GM12878 (cell line): ENCODE measurements at regions not wholly inside any gene's neighbourhood (a gene's known extent, or its start where the extent isn't known, plus 50 kb on each side); places are given as distances from the start of the nearest gene placed in this dataset.

Source experiments
- ATAC-seq: fragments of 200-7000 bp; cut with Tn5 transposase; 3 replicates; pipeline ENCODE4 v1.9.1; 2020; ENCODE audit warnings: mild to moderate bottlenecking, moderate library complexity
- BruUV-seq: library from RNA; stranded (reverse); fragments of 400-500 nt; replicated peaks from 2 replicates; lab custom pipeline; 2021; lab: Mats Ljungman, UMichigan
- CTCF ChIA-PET: fragments of 300-600 bp; sonication (Branson Sonifier 250); formaldehyde crosslinking; extraction: SDS; loops from one replicate; lab custom pipeline; 2021; ENCODE audit warnings: inconsistent platforms; lab: Yijun Ruan, JAX
- POLR2A ChIA-PET: fragments of 350-600 bp; formaldehyde crosslinking; extraction: SDS; loops from one replicate; lab custom pipeline; 2021; ENCODE audit warnings: inconsistent platforms; lab: Charles Lee
- RAD21 ChIA-PET: fragments of 300-600 bp; sonication (Branson Sonifier 250); formaldehyde crosslinking; loops from one replicate; lab custom pipeline; 2023; ENCODE audit warnings: antibody characterized with exemption; ENCODE audit not compliant: unreplicated experiment; lab: Charles Lee
- SMC1A ChIA-PET: fragments of 300-600 bp; sonication (Branson Sonifier 250); formaldehyde crosslinking; loops from one replicate; lab custom pipeline; 2023; ENCODE audit not compliant: unreplicated experiment, uncharacterized antibody; lab: Charles Lee
- DNase-seq: peaks from one replicate; pipeline ENCODE4 v3.0.0-alpha.2; 2011; ENCODE audit warnings: low read depth, low spot score
- FAIRE-seq: peaks from 3 replicates; lab custom pipeline; 2011; peaks lifted over from hg19 to GRCh38; lab: Jason Lieb, UNC
- H2AFZ ChIP-seq: 2 replicates; pipeline ENCODE4 v1.6.0; 2011; ENCODE audit warnings: low read depth, low read length, control low read depth; ENCODE audit not compliant: control insufficient read depth
- H3K27ac ChIP-seq: 2 replicates; pipeline ENCODE4 v1.5.1; 2011; ENCODE audit warnings: control low read depth; ENCODE audit not compliant: control insufficient read depth, insufficient read depth
- H3K27me3 ChIP-seq, 2 experiments: replicated peaks in 1 of 2; 2 replicates each; pipeline versions ENCODE4 v1.6.0 to v1.6.1; 2011; ENCODE audit warnings: low read length in 1 of 2; ENCODE audit not compliant: control insufficient read depth in 2 of 2, insufficient read depth in 2 of 2
- H3K36me3 ChIP-seq, 2 experiments: 2 replicates each; pipeline ENCODE4 v1.5.1; 2011; ENCODE audit warnings: low read length in 1 of 2; ENCODE audit not compliant: control insufficient read depth in 2 of 2, insufficient read depth in 2 of 2
- H3K4me1 ChIP-seq: 2 replicates; pipeline ENCODE4 v1.6.1; 2011; ENCODE audit warnings: mild to moderate bottlenecking, low read length, moderate library complexity, mixed read lengths; ENCODE audit not compliant: control insufficient read depth, insufficient read depth
- H3K4me2 ChIP-seq: 2 replicates; pipeline ENCODE4 v1.6.0; 2011; ENCODE audit warnings: control low read depth; ENCODE audit not compliant: control insufficient read depth, insufficient read depth
- H3K4me3 ChIP-seq: fragments of 200-600 bp; sonication (generic); 2 replicates; pipeline ENCODE4 v1.5.1; 2016
- H3K79me2 ChIP-seq: 2 replicates; pipeline ENCODE4 v1.6.0; 2011; ENCODE audit warnings: low read length; ENCODE audit not compliant: control insufficient read depth, insufficient read depth
- H3K9ac ChIP-seq: 2 replicates; pipeline ENCODE4 v1.8.0; 2011; ENCODE audit warnings: low read length, control low read depth, mixed read lengths; ENCODE audit not compliant: control insufficient read depth, insufficient read depth
- H3K9me3 ChIP-seq: replicated peaks from 3 replicates; pipeline ENCODE4 v1.5.1; 2011; ENCODE audit warnings: mild to moderate bottlenecking, low read length; ENCODE audit not compliant: control insufficient read depth, insufficient read depth
- H4K20me1 ChIP-seq: 2 replicates; pipeline ENCODE4 v1.6.0; 2011; ENCODE audit not compliant: control insufficient read depth, insufficient read depth
- WGBS: methylation state at CpG from one replicate; pipeline ENCODE4 v1.1.6; 2016; ENCODE audit warnings: low lambda C conversion rate; ENCODE audit not compliant: insufficient replicate concordance, insufficient coverage; ENCODE audit errors: missing lambda C conversion rate; 5-methylcytosine and 5-hydroxymethylcytosine counted together
- in situ Hi-C: fragments of 300-500 bp; cut with MboI; formaldehyde crosslinking; loops from 9 replicates; pipeline ENCODE4 v1.14.3; 2018; ENCODE audit warnings: mixed read lengths
- intact Hi-C: fragments of 100-400 bp; cut with micrococcal nuclease; formaldehyde crosslinking; loops from one replicate; pipeline ENCODE4 v1.14.2; 2022; ENCODE audit not compliant: unreplicated experiment
- TF ChIP-seq, protein P1 (sequence below): IDR thresholded peaks from 2 replicates; pipeline ENCODE4 v1.6.1; 2011; ENCODE audit warnings: low read depth, mild to moderate bottlenecking, low read length, moderate library complexity, borderline replicate concordance; ENCODE audit errors: extremely low read depth
- TF ChIP-seq, protein P2 (sequence below): fragments of 450-650 bp; IDR thresholded peaks from 2 replicates; pipeline ENCODE4 v1.6.1; 2016; ENCODE audit warnings: mild to moderate bottlenecking, moderate library complexity, borderline replicate concordance
- TF ChIP-seq, protein P3 (sequence below): fragments of 450-650 bp; IDR thresholded peaks from 2 replicates; pipeline ENCODE4 v1.6.1; 2016; ENCODE audit warnings: mild to moderate bottlenecking
- TF ChIP-seq, protein P4 (sequence below): IDR thresholded peaks from 2 replicates; pipeline ENCODE4 v1.6.1; 2012; ENCODE audit warnings: low read depth, low read length, improper control_type of control experiment
- TF ChIP-seq, protein P5 (sequence below): IDR thresholded peaks from 2 replicates; pipeline ENCODE4 v1.6.1; 2011; ENCODE audit warnings: mild to moderate bottlenecking, low read depth, low read length, moderate library complexity; ENCODE audit not compliant: insufficient replicate concordance

DNA sequence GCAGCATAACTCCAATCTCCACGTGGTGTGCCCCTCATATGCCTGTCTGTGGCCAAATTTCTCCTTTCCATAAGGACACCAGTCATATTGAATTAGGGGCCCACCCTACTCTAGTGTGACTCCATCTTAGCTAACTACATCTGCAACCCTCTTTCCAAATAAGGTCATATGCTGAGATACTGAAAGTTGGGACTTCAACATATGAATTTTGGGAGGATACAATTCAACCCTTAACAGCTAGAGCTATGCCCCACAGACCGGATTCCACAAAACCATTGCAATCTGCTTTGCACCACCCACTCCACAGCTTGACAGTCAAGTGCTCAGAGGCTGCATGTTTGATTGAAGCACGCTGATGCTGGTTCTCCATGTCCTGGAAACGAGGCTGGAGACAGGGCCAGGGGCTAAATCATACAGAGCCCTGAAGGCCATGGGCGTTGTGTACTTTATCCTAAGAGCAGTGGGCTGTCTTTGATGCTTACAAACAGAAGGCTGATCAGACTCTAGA is 122.8 kb downstream of the MTX3 start:
- Histone ChIP-seq H4K20me1 (no peaks in the 10 kb centered on the region), H3K4me2 (no peak overlapping the region), H3K27me3 (peaks cover 0 to 6% of the 10 kb centered on the region in 2 experiments; a peak in 3 of 4 replicates), H3K4me1 (no peaks in the 10 kb centered on the region), H3K36me3 (no peaks in the 10 kb centered on the region), H3K9ac (no peak overlapping the region), H3K9me3 (no peaks in the 10 kb centered on the region), H3K79me2 (no peaks in the 10 kb centered on the region), H2AFZ (no peak overlapping the region), H3K4me3 (no peak overlapping the region), H3K27ac (no peak overlapping the region)
- intact Hi-C loops (no loop called here), in situ Hi-C loops (no loop called here)
- DNase-seq (no peak), ATAC-seq (no peak), FAIRE-seq (no peak)
- TF ChIP-seq, protein P1, sequence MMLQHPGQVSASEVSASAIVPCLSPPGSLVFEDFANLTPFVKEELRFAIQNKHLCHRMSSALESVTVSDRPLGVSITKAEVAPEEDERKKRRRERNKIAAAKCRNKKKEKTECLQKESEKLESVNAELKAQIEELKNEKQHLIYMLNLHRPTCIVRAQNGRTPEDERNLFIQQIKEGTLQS = no peak
- TF ChIP-seq, protein P2, sequence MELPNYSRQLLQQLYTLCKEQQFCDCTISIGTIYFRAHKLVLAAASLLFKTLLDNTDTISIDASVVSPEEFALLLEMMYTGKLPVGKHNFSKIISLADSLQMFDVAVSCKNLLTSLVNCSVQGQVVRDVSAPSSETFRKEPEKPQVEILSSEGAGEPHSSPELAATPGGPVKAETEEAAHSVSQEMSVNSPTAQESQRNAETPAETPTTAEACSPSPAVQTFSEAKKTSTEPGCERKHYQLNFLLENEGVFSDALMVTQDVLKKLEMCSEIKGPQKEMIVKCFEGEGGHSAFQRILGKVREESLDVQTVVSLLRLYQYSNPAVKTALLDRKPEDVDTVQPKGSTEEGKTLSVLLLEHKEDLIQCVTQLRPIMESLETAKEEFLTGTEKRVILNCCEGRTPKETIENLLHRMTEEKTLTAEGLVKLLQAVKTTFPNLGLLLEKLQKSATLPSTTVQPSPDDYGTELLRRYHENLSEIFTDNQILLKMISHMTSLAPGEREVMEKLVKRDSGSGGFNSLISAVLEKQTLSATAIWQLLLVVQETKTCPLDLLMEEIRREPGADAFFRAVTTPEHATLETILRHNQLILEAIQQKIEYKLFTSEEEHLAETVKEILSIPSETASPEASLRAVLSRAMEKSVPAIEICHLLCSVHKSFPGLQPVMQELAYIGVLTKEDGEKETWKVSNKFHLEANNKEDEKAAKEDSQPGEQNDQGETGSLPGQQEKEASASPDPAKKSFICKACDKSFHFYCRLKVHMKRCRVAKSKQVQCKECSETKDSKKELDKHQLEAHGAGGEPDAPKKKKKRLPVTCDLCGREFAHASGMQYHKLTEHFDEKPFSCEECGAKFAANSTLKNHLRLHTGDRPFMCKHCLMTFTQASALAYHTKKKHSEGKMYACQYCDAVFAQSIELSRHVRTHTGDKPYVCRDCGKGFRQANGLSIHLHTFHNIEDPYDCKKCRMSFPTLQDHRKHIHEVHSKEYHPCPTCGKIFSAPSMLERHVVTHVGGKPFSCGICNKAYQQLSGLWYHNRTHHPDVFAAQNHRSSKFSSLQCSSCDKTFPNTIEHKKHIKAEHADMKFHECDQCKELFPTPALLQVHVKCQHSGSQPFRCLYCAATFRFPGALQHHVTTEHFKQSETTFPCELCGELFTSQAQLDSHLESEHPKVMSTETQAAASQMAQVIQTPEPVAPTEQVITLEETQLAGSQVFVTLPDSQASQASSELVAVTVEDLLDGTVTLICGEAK = no peak
- TF ChIP-seq, protein P3, sequence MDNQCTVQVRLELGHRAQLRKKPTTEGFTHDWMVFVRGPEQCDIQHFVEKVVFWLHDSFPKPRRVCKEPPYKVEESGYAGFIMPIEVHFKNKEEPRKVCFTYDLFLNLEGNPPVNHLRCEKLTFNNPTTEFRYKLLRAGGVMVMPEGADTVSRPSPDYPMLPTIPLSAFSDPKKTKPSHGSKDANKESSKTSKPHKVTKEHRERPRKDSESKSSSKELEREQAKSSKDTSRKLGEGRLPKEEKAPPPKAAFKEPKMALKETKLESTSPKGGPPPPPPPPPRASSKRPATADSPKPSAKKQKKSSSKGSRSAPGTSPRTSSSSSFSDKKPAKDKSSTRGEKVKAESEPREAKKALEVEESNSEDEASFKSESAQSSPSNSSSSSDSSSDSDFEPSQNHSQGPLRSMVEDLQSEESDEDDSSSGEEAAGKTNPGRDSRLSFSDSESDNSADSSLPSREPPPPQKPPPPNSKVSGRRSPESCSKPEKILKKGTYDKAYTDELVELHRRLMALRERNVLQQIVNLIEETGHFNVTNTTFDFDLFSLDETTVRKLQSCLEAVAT = no peak
- TF ChIP-seq, protein P4, sequence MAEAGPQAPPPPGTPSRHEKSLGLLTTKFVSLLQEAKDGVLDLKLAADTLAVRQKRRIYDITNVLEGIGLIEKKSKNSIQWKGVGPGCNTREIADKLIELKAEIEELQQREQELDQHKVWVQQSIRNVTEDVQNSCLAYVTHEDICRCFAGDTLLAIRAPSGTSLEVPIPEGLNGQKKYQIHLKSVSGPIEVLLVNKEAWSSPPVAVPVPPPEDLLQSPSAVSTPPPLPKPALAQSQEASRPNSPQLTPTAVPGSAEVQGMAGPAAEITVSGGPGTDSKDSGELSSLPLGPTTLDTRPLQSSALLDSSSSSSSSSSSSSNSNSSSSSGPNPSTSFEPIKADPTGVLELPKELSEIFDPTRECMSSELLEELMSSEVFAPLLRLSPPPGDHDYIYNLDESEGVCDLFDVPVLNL = no peak
- TF ChIP-seq, protein P5, sequence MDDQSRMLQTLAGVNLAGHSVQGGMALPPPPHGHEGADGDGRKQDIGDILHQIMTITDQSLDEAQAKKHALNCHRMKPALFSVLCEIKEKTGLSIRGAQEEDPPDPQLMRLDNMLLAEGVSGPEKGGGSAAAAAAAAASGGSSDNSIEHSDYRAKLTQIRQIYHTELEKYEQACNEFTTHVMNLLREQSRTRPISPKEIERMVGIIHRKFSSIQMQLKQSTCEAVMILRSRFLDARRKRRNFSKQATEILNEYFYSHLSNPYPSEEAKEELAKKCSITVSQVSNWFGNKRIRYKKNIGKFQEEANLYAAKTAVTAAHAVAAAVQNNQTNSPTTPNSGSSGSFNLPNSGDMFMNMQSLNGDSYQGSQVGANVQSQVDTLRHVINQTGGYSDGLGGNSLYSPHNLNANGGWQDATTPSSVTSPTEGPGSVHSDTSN = no peak
- ChIA-PET POLR2A (no interaction called here), RAD21 (no interaction called here), SMC1A (interaction anchor here (0.9 kb wide), 1 partner anchor 12 kb away, joined by 3 read pairs; no protein-coding TSS in a partner anchor), CTCF (no interaction called here)
- WGBS = 7% methylated on average over 5 of the region's 5 CpGs
- BruUV-seq = no TSS peak
